NCI-H748 (cell line): ENCODE measurements at regions not wholly inside any gene's neighbourhood (a gene's known extent, or its start where the extent isn't known, plus 50 kb on each side); places are given as distances from the start of the nearest gene placed in this dataset.
"Not testable (repeated sequence)": the region's sequence is repeated elsewhere in the genome, so short reads cannot be mapped to it uniquely, and the experiment has no call there.

Experiments used
- DNase-seq: peaks from one replicate; lab custom pipeline; 2025; ENCODE audit not compliant: unreplicated experiment; lab: John Stamatoyannopoulos, UW

GRCh38 chr3:4897765-4898453 lies 81.3 kb upstream of the BHLHE40 start:
- no peak for DNase-seq

- DNase-seq, result no peak
These were observed 80.6 kb upstream of the BHLHE40 start for GRCh38 chr3:4898454-4899313.

GRCh38 chr3:4899710-4900109 lies 79.5 kb upstream of the BHLHE40 start:
- DNase-seq, result no peak

- no peak for DNase-seq
These were observed 78.9 kb upstream of the BHLHE40 start for GRCh38 chr3:4900298-4900697.

- DNase-seq, result peak; percentile 59
These were observed 74.2 kb upstream of the BHLHE40 start for GRCh38 chr3:4904811-4905695.

- DNase-seq, result peak; percentile 85
These were observed 73.1 kb upstream of the BHLHE40 start for GRCh38 chr3:4906107-4906621.

GRCh38 chr3:4907050-4907449 lies 72.2 kb upstream of the BHLHE40 start:
- no peak for DNase-seq

- DNase-seq, result no peak
These were observed 71.4 kb upstream of the BHLHE40 start for GRCh38 chr3:4907643-4908432.

GRCh38 chr3:4908433-4909156 lies 70.6 kb upstream of the BHLHE40 start:
- no peak for DNase-seq

- no peak for DNase-seq
These were observed 64.8 kb upstream of the BHLHE40 start for GRCh38 chr3:4914464-4914863.

GRCh38 chr3:4921589-4921988 lies 57.6 kb upstream of the BHLHE40 start:
- not testable (repeated sequence) for DNase-seq

GRCh38 chr3:4926892-4927291 lies 52.3 kb upstream of the BHLHE40 start:
- no peak for DNase-seq

GRCh38 chr3:4928277-4928789 lies 50.9 kb upstream of the BHLHE40 start:
- DNase-seq, result no peak
